B cell (primary cell): ENCODE measurements at regions not wholly inside any gene's neighbourhood (a gene's known extent, or its start where the extent isn't known, plus 50 kb on each side); places are given as distances from the start of the nearest gene placed in this dataset.

Experiments
- CTCF ChIP-seq: fragments of 200-600 bp; IDR thresholded peaks from one replicate; pipeline ENCODE4 v1.8.0; 2022; ENCODE audit warnings: antibody characterized with exemption, mild to moderate bottlenecking
- EZH2 ChIP-seq: IDR thresholded peaks from 2 replicates; pipeline ENCODE4 v1.6.1; 2012; ENCODE audit warnings: borderline replicate concordance, low read depth, mild to moderate bottlenecking, moderate library complexity, low read length; ENCODE audit not compliant: insufficient read depth, poor library complexity, severe bottlenecking

DNA sequence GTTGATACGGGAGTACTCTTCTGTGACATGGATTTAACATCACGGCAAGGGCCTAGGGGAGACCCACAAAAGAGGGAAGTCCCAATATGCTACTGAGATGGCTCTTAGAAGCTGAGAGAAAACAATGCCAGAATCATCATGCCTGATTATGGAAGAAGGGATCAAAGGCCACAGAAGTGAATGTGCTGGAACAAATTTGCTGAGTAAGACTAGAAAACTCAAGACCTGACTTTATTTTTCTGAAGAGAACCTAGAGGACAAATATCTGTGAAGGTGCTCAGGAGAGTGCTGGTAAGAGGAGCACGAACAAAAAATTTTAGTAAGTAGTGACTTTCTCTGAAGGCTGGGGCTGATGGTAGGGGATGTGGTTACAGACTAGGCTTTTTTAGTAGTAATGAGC, 277.0 kb downstream of the ZEB1 start:
- TF ChIP-seq CTCF (no peak), EZH2 (no peak)
